Ovary (tissue), 7 donors: ENCODE measurements at regions not wholly inside any gene's neighbourhood (a gene's known extent, or its start where the extent isn't known, plus 50 kb on each side); places are given as distances from the start of the nearest gene placed in this dataset.

Experiments used
- DNase-seq, 5 donors: peaks; one replicate each; pipeline ENCODE4 v3.0.0-alpha.2; 2019 to 2020
- H3K27ac ChIP-seq, 2 donors: fragments of 200-600 bp; one replicate each; pipeline versions ENCODE4 v1.5.1 to v1.8.0; 2019 to 2022
- H3K27me3 ChIP-seq: fragments of 200-600 bp; one replicate; pipeline ENCODE4 v1.8.0; 2022
- H3K36me3 ChIP-seq: fragments of 200-600 bp; sonication (generic); one replicate; pipeline ENCODE4 v1.5.1; 2019
- H3K4me1 ChIP-seq: one replicate; pipeline ENCODE4 v1.8.1; 2013; ENCODE audit warnings: mild to moderate bottlenecking, moderate library complexity; ENCODE audit not compliant: insufficient read depth
- H3K4me3 ChIP-seq: fragments of 200-600 bp; sonication (generic); one replicate; pipeline ENCODE4 v1.5.1; 2017
- H3K9me3 ChIP-seq, 2 donors: fragments of 200-600 bp in 1 of 2; sonication (generic) in 1 of 2; one replicate each; pipeline versions ENCODE4 v1.5.1 to v1.8.1; 2013 to 2019; ENCODE audit warnings: mild to moderate bottlenecking in 1 of 2, moderate library complexity in 1 of 2
- EP300 ChIP-seq: sonication (generic); formaldehyde crosslinking; IDR thresholded peaks from one replicate; pipeline ENCODE4 v1.6.1; 2017; ENCODE audit warnings: antibody characterized with exemption
- POLR2A ChIP-seq: fragments of 450-650 bp; IDR thresholded peaks from one replicate; pipeline ENCODE4 v1.6.1; 2017; ENCODE audit warnings: antibody characterized with exemption, mild to moderate bottlenecking, moderate library complexity
- WGBS, 3 donors: extraction: QIAGEN DNeasy Blood & Tissue Kit in 1 of 3; methylation state at CpG; one replicate each; pipeline versions ENCODE4 v1.1.5 to v1.1.7; 2013 to 2017; 5-methylcytosine and 5-hydroxymethylcytosine counted together
- intact Hi-C, 4 donors: fragments of 100-400 bp; cut with DNase I; formaldehyde crosslinking; loops; one replicate each; pipeline versions ENCODE4 v1.11.0 to v1.15.1; 2022 to 2023
- TF ChIP-seq, protein P1 (sequence below), 3 donors: fragments of 450-650 bp in 2 of 3; fragments of 200-600 bp in 1 of 3; IDR thresholded peaks; one replicate each; pipeline versions ENCODE4 v1.5.1 to v1.8.0; 2016 to 2022; ENCODE audit warnings: antibody characterized with exemption in 3 of 3, mild to moderate bottlenecking in 1 of 3
- donor health status: DM: no; HTN: no; CAD: no; lungs with moderate emphysema.
- donor health status: DM: no; HTN: no; CAD: no.
- donor health status: Bipolar disorder and iron deficiency.
- donor health status: DM: no; HTN: no; CAD: no.
- donor health status: DM: yes; HTN: yes; CAD: no.

DNA sequence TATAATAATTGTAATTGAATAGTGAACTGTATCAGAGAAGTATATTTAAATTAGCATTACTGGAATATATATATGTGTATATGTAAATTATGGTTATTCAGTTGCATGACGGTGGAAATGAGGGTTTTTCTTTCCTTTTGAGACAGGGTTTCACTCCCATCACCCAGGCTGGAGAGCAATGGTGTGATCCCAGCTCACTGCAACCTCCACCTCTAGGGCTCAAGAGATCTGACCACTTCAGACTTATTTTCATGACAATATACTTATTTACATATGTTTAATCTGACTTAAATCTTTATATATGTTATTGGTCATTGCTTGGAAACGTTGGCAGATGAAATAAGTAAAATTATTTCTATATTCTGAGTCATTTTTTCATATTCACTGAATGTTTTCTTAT, 744.4 kb upstream of the PRR20A start:
- Histone ChIP-seq H3K27me3 (no peaks in the 10 kb centered on the region), H3K4me3 (no peak overlapping the region), H3K4me1 (no peaks in the 10 kb centered on the region), H3K36me3 (no peaks in the 10 kb centered on the region), H3K9me3 (no peaks in the 10 kb centered on the region), H3K27ac (no peak overlapping the region)
- intact Hi-C loops = no loop called here
- TF ChIP-seq EP300 (no peak), POLR2A (no peak)
- TF ChIP-seq, protein P1, sequence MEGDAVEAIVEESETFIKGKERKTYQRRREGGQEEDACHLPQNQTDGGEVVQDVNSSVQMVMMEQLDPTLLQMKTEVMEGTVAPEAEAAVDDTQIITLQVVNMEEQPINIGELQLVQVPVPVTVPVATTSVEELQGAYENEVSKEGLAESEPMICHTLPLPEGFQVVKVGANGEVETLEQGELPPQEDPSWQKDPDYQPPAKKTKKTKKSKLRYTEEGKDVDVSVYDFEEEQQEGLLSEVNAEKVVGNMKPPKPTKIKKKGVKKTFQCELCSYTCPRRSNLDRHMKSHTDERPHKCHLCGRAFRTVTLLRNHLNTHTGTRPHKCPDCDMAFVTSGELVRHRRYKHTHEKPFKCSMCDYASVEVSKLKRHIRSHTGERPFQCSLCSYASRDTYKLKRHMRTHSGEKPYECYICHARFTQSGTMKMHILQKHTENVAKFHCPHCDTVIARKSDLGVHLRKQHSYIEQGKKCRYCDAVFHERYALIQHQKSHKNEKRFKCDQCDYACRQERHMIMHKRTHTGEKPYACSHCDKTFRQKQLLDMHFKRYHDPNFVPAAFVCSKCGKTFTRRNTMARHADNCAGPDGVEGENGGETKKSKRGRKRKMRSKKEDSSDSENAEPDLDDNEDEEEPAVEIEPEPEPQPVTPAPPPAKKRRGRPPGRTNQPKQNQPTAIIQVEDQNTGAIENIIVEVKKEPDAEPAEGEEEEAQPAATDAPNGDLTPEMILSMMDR (IDR thresholded peaks at IDR 0.05) = no peak
- 45 to 46% (median 46%) methylated on average over 2 of the region's 2 CpGs for WGBS, 3 donors
- no peak for DNase-seq

DNA sequence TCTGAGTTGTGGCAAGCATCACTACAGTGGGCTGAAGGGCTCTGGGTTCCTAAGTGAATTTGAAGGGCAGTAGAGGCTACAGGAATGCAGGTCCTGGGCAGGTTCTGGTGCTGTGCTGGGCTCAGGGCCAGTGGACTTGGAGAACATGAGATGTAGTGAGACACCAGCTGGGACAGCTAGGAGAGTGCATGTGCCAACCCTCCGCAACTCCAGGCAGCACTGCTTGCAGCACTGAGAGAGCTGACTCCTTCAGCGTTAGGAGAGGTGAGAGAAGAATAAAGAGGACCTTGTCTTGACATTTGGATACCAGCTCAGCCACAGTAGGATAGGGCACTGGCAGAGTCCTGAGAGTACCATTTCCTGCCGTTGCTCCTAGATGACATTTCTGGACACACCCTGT, 739.9 kb upstream of the PRR20A start:
- H3K27ac ChIP-seq = no peak overlapping the region
- H3K36me3 ChIP-seq = no peaks in the 10 kb centered on the region
- H3K9me3 ChIP-seq = no peaks in the 10 kb centered on the region
- no peaks in the 10 kb centered on the region for H3K4me1 ChIP-seq
- TF ChIP-seq, protein P1 (IDR thresholded peaks at IDR 0.05) = no peak
- TF ChIP-seq EP300 = no peak
- no peak for TF ChIP-seq POLR2A
- no peak for DNase-seq
- intact Hi-C loops = no loop called here
- 81 to 83% (median 81%) methylated on average over 3 of the region's 3 CpGs for WGBS, 3 donors
- H3K27me3 ChIP-seq = no peaks in the 10 kb centered on the region
- H3K4me3 ChIP-seq = no peak overlapping the region

DNA sequence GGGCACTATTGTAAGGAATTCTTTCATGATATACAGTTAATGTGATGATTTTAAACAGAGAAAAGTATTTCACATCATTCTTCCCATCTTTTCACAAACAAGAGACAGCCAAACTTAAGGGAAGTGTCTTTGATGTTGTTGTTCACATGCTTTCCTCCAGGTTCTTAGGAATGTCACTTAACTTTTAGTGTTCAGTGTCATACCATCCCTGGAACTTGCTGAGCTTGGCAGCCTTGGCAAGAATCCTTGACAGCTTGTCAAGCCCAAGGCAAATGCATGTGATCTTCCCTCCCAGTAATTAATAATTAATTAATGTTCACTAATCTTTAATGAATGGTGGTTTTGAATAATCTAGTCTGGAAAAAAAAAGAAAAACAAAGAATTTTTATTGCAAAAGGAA, 727.9 kb upstream of the PRR20A start:
- Histone ChIP-seq H3K27me3 (no peaks in the 10 kb centered on the region), H3K4me3 (no peak overlapping the region), H3K27ac (no peak overlapping the region), H3K9me3 (no peaks in the 10 kb centered on the region), H3K36me3 (no peaks in the 10 kb centered on the region), H3K4me1 (no peaks in the 10 kb centered on the region)
- no peak for TF ChIP-seq POLR2A
- TF ChIP-seq, protein P1 (IDR thresholded peaks at IDR 0.05) = no peak
- no peak for TF ChIP-seq EP300
- intact Hi-C loops = no loop called here
- no peak for DNase-seq

DNA sequence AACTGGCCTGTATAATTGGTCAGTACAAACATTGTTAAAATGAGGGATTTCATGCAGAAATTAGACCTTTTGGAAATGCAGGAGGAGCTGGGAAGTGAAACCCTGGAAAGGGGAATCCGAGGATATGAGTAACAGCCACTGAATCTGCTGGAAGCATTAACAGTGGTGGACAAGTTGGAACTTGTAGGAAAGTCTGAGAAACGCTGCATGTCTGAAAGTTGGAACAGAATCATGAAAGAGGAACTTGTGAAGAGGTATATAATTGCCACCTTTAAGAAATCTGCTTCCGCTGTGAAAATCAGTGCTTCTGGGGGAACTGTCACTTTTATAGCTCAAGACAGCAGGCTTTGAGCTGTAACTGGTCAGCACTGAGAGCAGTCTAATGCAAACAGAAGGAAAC, 716.5 kb upstream of the PRR20A start:
- intact Hi-C loops = no loop called here
- 70 to 81% (median 80%) methylated on average over 3 of the region's 3 CpGs for WGBS, 3 donors
- H3K27me3 ChIP-seq = no peaks in the 10 kb centered on the region
- no peak overlapping the region for H3K27ac ChIP-seq
- DNase-seq = no peak
- no peak overlapping the region for H3K4me3 ChIP-seq
- no peaks in the 10 kb centered on the region for H3K9me3 ChIP-seq
- TF ChIP-seq POLR2A (no peak), EP300 (no peak)
- TF ChIP-seq, protein P1 (IDR thresholded peaks at IDR 0.05) = no peak
- H3K4me1 ChIP-seq = no peaks in the 10 kb centered on the region
- H3K36me3 ChIP-seq = no peaks in the 10 kb centered on the region
